NCI-H69 (cell line): ENCODE measurements at regions not wholly inside any gene's neighbourhood (a gene's known extent, or its start where the extent isn't known, plus 50 kb on each side); places are given as distances from the start of the nearest gene placed in this dataset.

Source experiments
- DNase-seq: peaks from one replicate; lab custom pipeline; 2025; lab: John Stamatoyannopoulos, UW

GRCh38 chr15:29425864-29426263, 156.2 kb upstream of the NSMCE3 start:
- DNase-seq: no peak

GRCh38 chr15:29424118-29424517, 154.5 kb upstream of the NSMCE3 start:
- DNase-seq: no peak

DNA sequence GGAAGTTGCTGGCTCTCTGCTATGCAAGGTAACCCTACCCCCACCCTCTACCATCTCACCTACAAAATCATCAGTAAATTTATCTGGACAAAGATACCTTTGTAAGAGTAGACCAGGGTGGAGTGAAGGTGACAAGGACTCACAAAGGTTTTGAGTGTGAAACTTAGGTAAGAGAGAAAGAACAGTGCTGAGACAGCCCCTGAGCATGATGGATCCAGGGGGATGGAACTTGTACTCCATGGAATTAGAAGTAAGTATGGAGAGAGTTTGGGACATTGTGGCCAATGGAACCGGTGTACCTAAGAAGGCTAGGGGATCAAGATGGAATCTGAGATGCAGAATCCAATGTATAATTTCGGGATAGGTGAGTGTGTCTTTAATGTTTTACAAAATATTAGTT, 153.0 kb upstream of the NSMCE3 start:
- DNase-seq: no peak

DNA sequence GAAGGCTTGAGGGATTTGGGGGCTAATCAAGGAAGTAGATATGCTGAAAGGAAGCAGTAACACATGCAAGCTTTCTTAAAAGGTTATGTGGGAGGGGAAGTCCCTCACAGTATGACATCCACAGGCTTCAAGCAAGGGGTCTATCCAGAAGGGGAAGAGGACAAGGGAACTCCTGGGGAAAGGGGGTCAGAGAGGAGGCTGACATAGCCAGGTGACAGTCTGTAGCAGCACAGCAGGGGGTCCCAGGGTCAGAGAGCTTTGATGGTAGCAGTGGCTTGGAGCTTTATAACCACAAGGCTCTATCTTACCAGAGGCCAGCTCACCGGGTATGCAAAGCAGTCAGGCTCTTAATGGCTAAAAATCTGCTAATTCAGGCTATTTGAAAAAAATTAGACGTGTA, 150.6 kb upstream of the NSMCE3 start:
- DNase-seq: no peak

DNA sequence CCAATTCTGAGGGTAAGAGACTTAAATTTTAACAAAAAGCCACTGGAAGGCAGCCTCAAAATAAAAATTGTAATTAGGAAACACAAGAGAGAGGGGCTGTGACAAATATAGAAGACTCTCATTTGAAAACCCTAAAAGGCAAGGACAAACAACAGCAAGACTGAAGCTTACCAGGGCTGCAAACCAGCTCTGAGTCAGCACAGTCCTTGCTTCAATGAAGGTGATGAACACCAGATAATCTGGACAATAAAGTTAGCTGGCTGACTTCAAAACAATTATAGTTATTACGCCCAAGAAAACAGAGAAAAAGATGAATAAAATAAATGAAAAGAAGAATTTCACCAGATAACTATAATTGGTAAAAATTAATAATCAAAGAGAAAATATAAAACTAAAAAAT, 149.3 kb upstream of the NSMCE3 start:
- no peak for DNase-seq

DNA sequence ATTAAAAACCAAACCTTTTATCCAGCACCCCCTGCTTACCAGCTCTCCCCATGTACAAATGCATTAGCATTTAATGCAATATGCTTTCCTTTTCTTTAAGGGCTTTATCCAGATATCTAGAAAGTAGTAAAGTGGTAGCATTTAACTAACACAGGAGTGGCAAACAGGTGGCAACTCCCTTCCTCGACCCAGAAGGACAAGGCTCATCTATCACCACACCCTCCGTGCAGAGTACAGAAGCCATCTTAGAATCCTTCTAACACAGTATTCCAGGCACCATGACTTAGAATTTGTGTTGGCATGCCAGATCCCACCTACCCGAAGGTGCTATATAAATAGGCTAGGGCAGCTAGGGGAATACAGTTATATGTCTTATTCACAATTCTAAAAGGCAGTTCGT, 148.6 kb upstream of the NSMCE3 start:
- DNase-seq: no peak

GRCh38 chr15:29411299-29411698, 141.7 kb upstream of the NSMCE3 start:
- DNase-seq: no peak

DNA sequence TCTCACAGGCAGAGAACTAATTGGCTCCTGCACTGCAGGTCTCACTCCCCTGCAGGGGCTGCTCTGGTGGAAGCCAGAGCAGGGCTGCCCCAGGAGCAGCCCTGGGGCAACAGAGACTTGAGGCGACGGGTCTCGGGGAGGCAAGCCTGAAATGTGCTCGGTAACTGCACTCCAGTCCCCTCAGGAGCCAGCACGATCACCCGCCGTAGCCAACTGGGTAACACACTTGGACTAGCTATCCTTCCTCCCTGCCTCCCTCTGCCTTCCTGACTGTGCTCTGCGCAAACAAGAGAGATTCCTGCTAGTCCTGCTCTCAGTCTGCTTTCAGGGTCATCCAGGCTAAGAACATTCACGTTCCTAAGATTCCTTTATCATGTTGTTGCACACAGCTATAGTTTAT, 140.7 kb upstream of the NSMCE3 start:
- peak; percentile 18 for DNase-seq

GRCh38 chr15:29409890-29410289, 140.3 kb upstream of the NSMCE3 start:
- DNase-seq: peak; percentile 17

DNA sequence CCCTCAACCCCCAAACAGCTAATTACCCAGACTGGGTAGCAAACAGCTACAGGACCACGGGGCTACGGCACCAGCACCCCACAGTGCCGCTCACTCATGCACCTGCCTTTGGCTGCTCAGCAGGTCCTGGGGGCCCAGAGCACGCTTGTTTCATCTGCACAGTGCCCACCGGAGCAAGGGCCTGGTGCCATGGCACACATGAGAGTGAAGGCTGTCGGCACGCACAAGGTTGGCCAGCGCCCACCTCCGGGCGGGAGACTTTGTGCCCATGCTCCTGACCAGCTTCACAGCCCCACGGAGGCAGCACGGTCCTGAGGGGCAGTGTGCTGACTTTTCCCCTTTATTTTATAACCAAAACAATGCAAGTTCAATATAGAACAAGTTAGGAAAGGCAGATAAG, 135.9 kb upstream of the NSMCE3 start:
- DNase-seq: no peak

DNA sequence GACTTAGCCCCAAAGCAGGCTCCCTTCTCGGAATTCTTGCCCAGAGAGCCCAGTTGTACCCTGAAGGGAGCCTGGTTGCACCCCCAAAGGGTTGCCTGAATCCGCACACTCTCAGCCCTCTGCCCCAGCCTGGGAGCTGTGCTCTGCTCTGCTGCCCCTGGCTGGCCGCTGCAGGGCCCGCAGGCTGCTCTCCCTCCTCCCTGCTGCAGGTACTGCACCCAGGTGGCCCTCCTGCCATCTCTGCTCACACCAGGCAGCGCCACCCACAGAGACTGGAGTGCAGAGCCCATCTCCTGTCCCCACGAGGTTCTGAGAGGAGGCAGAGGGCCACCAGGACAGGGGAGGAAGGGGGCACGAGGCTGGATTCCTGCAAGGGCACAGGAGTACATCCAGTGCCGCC, 134.2 kb upstream of the NSMCE3 start:
- DNase-seq: peak; percentile 68

GRCh38 chr15:29401644-29402043, 132.0 kb upstream of the NSMCE3 start:
- DNase-seq: no peak

- no peak for DNase-seq
Observed at GRCh38 chr15:29400701-29401100, 131.1 kb upstream of the NSMCE3 start.

DNA sequence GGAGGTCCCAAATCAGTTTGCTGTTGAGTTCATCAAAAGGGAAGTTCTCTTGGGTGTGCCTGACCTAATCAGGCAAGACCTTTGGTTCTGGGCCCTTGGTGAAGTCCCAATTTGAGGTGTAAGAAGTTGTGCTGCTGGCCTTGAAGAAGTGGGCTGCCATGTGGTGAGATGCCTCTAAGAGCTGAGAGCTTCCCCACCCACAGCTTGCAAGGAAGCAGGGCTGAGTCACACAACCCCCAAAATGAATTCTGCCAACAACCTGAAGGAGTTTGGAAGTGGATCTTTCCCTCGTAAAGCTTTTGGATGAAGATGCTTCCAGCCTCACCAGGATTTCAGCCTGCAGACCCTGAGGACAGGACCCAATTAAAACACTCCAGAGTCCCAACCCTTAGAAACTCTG, 129.3 kb upstream of the NSMCE3 start:
- DNase-seq: no peak

- no peak for DNase-seq
Observed at GRCh38 chr15:29396176-29396811, 126.7 kb upstream of the NSMCE3 start.

DNA sequence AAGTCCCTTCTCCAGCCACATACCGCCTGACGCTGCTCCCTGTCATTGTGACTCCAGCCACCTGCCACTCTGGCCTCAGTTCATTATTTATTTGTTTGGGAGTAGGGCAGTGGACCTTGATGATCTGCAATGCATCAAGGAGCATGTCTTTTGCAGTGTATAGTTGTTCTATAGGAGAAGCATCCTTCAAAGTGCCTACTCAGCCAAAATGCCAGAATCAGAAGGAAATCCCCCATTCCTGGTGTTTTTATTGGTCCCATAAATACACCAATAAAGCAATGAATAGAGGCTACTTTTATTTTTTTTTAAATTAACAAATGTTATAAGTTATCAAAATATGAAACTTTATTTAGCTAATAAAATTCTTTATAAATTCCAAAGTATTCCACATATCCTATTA, 123.8 kb upstream of the NSMCE3 start:
- DNase-seq: no peak

- DNase-seq: no peak
Observed at GRCh38 chr15:29392358-29392757, 122.7 kb upstream of the NSMCE3 start.

DNA sequence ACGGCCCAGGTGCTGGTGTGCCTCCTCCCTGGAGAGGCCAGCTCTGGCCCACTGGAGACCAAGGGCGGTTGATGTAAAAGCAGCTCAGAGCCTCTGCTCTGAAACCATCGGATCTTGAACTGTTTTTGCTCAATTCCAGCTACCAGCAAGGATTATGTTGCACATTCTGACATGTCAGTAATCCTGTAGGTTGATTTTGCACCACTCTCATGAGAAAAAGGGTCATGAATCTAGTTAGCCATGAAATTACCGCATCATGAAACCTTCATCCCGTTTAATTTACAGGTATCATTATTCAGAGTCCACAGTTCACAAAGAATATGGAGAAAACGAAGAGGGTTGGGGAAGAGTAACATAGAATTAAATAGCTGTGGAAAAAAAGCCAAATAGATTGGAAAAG, 120.4 kb upstream of the NSMCE3 start:
- no peak for DNase-seq

GRCh38 chr15:29386523-29386922, 116.9 kb upstream of the NSMCE3 start:
- no peak for DNase-seq

DNA sequence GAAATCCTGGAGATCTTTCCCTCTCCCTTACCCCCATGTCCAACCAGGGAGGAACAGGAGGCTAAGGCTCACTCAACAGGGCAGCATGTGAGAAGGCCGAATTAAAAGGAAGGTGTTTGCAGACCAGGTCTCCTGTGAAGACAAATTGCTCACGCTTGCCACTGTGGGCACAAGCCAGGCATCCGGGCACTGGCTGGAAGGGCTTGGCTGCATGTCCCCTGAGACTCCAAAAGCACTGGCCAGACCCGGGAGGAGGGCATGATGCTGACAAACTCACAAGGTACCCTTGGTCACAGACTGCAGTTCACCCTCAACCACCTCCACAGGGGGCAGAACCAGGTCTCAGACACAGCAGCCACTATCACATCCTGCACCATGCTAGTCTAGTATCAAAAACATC, 113.7 kb upstream of the NSMCE3 start:
- DNase-seq: no peak

DNA sequence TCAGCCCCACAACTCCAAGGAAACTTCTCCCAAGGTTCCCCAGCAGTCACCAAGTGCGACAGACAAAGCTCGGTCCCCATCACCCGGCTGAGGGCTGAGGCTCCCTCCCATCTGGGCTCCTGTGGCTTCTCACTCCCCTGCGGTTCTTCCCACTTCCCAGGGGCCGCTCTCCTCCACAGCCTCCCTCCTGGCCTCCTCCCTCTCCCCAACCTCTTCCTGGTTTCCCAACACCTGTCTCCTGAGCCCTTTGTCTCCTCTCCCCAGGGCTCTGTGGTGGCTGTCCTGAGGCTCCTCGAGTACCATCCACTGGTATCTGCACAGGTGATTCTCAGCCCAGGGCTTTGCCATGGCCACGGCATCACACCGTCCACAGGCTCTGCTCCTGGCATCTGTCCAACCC, 113.2 kb upstream of the NSMCE3 start:
- peak; percentile 12 for DNase-seq

- no peak for DNase-seq
Observed at GRCh38 chr15:29380466-29380865, 110.8 kb upstream of the NSMCE3 start.

DNA sequence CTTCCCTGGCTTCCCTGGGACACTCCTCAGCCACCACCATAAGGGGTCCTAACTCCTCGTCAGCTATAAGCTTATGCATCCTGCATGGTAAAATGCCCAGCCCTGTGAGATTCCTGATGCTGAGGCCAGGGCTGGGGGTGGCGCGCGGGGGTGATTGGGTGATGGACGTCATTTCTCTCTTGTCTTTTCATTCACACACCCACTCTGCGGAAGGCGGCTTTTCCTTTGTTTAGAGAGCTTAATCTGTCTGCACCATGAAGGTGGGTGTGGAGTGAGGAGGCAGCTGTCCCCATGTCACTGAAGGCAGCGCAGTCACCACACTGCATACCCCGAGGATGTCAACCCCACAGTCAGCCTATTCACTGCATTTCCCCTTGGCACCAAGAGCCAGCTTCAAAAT, 110.0 kb upstream of the NSMCE3 start:
- no peak for DNase-seq

DNA sequence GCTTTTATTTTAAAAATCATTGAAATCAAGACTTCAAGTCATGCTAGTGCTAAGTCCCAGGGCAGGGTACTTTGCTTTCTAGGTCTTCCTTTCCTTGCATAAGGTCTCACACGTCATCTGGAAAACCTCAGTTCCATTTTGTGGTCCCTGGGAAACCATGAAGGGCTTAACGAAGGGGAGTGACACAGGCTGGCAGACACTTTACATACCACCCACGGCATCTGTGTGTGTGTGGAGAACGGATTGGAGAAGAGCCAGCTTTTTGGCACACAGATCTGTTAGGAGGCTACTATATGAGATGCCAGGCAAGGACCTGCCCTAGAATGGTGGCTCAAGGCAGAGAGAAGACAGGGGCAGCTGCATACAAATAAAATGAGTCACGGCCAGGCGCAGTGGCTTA, 107.5 kb upstream of the NSMCE3 start:
- peak; percentile 50 for DNase-seq

DNA sequence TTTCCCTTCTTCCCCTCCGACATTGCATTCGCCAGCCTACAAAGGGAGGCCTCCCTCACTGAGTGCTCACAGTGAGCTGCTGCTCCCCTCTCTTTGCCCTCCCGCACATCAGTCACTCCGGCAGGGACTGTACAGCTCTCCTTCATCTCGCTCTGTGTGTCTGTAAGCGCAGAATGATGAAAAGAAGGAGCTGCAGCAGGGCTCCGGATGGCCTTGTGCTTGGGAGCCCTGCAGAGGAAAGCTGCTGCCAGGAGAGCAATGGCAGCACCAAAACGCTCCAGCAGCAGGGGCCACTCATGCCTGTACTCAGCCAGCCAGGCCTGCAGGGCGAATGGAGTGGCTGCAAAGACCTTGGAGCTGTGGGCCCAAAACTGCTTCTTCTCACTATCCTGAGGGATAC, 107.0 kb upstream of the NSMCE3 start:
- no peak for DNase-seq
